ENCODE measurements at regions not wholly inside any gene's neighbourhood (a gene's known extent, or its start where the extent isn't known, plus 50 kb on each side); places are given as distances from the start of the nearest gene placed in this dataset.

- TF ChIP-seq C11orf30 (IDR thresholded peaks at IDR 0.05; ENCODE audit: low read depth) (no peak), SP2 (IDR thresholded peaks at IDR 0.05; ENCODE audit: extremely low read depth, low read depth, low read length, poor library complexity, severe bottlenecking) (no peak)
- TF ChIP-seq, protein P1, sequence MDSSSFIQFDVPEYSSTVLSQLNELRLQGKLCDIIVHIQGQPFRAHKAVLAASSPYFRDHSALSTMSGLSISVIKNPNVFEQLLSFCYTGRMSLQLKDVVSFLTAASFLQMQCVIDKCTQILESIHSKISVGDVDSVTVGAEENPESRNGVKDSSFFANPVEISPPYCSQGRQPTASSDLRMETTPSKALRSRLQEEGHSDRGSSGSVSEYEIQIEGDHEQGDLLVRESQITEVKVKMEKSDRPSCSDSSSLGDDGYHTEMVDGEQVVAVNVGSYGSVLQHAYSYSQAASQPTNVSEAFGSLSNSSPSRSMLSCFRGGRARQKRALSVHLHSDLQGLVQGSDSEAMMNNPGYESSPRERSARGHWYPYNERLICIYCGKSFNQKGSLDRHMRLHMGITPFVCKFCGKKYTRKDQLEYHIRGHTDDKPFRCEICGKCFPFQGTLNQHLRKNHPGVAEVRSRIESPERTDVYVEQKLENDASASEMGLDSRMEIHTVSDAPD (CRISPR knock-in tag; IDR thresholded peaks at IDR 0.05), result no peak
Measured at GRCh38 chr7:65731562-65732035, 141.3 kb upstream of the VKORC1L1 start (continued).

- Histone ChIP-seq H3K4me3 (no peak overlapping the region), H3K27me3 (ENCODE audit: control insufficient read depth in 2 of 2, insufficient read depth in 2 of 2, low read length in 2 of 2) (no peaks in the 10 kb centered on the region), H4K20me1 (replicated peaks; ENCODE audit: control insufficient read depth, insufficient read depth, low read length) (no peaks in the 10 kb centered on the region), H3K4me1 (replicated peaks in 1 of 2; ENCODE audit: control insufficient read depth in 2 of 2, insufficient read depth in 2 of 2, low read length in 2 of 2) (peaks cover 0 to under 1% of the 10 kb centered on the region in 2 experiments; a peak in 1 of 5 replicates), H3K79me2 (ENCODE audit: control insufficient read depth, insufficient read depth, low read length) (peaks cover 6% of the 10 kb centered on the region), H3K36me3 (ENCODE audit: control insufficient read depth, insufficient read depth, low read length) (peaks cover 9% of the 10 kb centered on the region; the same call in 2 of the 3 replicates), H3K9me1 (ENCODE audit: control insufficient read depth, insufficient read depth, low read length) (no peaks in the 10 kb centered on the region), H3K9ac (ENCODE audit: insufficient read depth in 1 of 2, low read depth in 2 of 2, low read length in 2 of 2) (no peak overlapping the region), H3K9me3 (replicated peaks; ENCODE audit: control insufficient read depth, insufficient read depth, low read depth, low read length) (no peaks in the 10 kb centered on the region), H3K27ac (ENCODE audit: extremely low read depth, low read depth, low read length) (no peak overlapping the region), H2AFZ (ENCODE audit: low read depth, low read length) (no peak overlapping the region), H3K4me2 (ENCODE audit: insufficient read depth, low read length) (no peak overlapping the region)
- no peak for DNase-seq (ENCODE audit: extremely low read depth in 1 of 4, low spot score in 3 of 4)
- TF ChIP-seq, protein P2, sequence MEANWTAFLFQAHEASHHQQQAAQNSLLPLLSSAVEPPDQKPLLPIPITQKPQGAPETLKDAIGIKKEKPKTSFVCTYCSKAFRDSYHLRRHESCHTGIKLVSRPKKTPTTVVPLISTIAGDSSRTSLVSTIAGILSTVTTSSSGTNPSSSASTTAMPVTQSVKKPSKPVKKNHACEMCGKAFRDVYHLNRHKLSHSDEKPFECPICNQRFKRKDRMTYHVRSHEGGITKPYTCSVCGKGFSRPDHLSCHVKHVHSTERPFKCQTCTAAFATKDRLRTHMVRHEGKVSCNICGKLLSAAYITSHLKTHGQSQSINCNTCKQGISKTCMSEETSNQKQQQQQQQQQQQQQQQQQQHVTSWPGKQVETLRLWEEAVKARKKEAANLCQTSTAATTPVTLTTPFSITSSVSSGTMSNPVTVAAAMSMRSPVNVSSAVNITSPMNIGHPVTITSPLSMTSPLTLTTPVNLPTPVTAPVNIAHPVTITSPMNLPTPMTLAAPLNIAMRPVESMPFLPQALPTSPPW (CRISPR knock-in tag; IDR thresholded peaks at IDR 0.05), result no peak
- no peak for TF ChIP-seq JUND (IDR thresholded peaks at IDR 0.05; ENCODE audit: borderline replicate concordance, low read depth, low read length)
- no peak for TF ChIP-seq JUND (tag; IDR thresholded peaks at IDR 0.05; ENCODE audit: borderline replicate concordance, low read depth, low read length)
- no peak for TF ChIP-seq KAT2B (IDR thresholded peaks at IDR 0.05; ENCODE audit: low read depth, low read length)
- TF ChIP-seq U2AF1 (optimal IDR thresholded peaks at IDR 0.05; ENCODE audit: low read depth, low read length), result peak; percentile 56
- in situ Hi-C loops (cut with MboI), result loop anchor here (25.0 kb wide), 1 partner anchor 132 kb away; no protein-coding TSS in a partner anchor
- ChIA-PET CTCF (ENCODE audit: low intra/inter-chr PET ratio) (no interaction called here), POLR2A (no interaction called here)
- BruUV-seq (replicated peaks), result no TSS peak
- FAIRE-seq, result no peak
- WGBS (ENCODE audit: insufficient coverage, low coverage, missing lambda C conversion rate), result 65% methylated on average over 2 of the region's 2 CpGs
- intact Hi-C loops (cut with micrococcal nuclease), result no loop called here
- no peak for ATAC-seq
Measured at GRCh38 chr7:65744406-65744805, 128.5 kb upstream of the VKORC1L1 start.

Data from K562 (cell line).